K562 (cell line): ENCODE measurements at regions not wholly inside any gene's neighbourhood (a gene's known extent, or its start where the extent isn't known, plus 50 kb on each side); places are given as distances from the start of the nearest gene placed in this dataset.

Experiments used
- ATAC-seq: fragments of 200-7000 bp; cut with Tn5 transposase; 3 replicates; pipeline ENCODE4 v1.9.1; 2020; ENCODE audit warnings: moderate library complexity
- BruUV-seq: library from RNA; stranded (reverse); fragments of 400-500 nt; replicated peaks from 2 replicates; lab custom pipeline; 2021; lab: Mats Ljungman, UMichigan
- CTCF ChIA-PET: fragments of 300-600 bp; formaldehyde crosslinking; extraction: SDS; loops from one replicate; lab custom pipeline; 2021; ENCODE audit warnings: low intra/inter-chr PET ratio; lab: Yijun Ruan, JAX
- POLR2A ChIA-PET: fragments of 300-600, 350-650 bp; sonication (Branson Sonifier 250); formaldehyde crosslinking; extraction: SDS; loops from one replicate; lab custom pipeline; 2021; ENCODE audit warnings: antibody characterized with exemption, inconsistent platforms; lab: Yijun Ruan, JAX
- DNase-seq, 4 experiments: peaks; one replicate each; pipeline versions ENCODE4 v3.0.0 to v3.0.0-alpha.2; 2011 to 2018; ENCODE audit warnings: low spot score in 3 of 4, mixed read lengths in 3 of 4; ENCODE audit errors: extremely low read depth in 1 of 4
- FAIRE-seq: peaks from 2 replicates; lab custom pipeline; 2011; peaks lifted over from hg19 to GRCh38; lab: Jason Lieb, UNC
- H2AFZ ChIP-seq: 2 replicates; pipeline ENCODE4 v1.6.0; 2011; ENCODE audit warnings: low read depth, low read length, control low read depth, inconsistent platforms
- H3K27ac ChIP-seq: fragments of 200-600 bp; 3 replicates; pipeline ENCODE4 v1.8.0; 2011; ENCODE audit warnings: low read depth, mild to moderate bottlenecking, control low read depth, inconsistent platforms, low read length, moderate library complexity, mixed read lengths; ENCODE audit errors: extremely low read depth
- H3K27me3 ChIP-seq, 2 experiments: fragments of 300-600 bp in 1 of 2; 2 replicates in 1 of 2; 3 replicates in 1 of 2; pipeline versions ENCODE4 v1.6.0 to v1.8.0; 2011; ENCODE audit warnings: inconsistent platforms in 2 of 2, low read length in 2 of 2, mild to moderate bottlenecking in 1 of 2, mixed read lengths in 1 of 2, moderate library complexity in 1 of 2; ENCODE audit not compliant: control insufficient read depth in 2 of 2, insufficient read depth in 2 of 2
- H3K36me3 ChIP-seq: fragments of 300-600 bp; 3 replicates; pipeline ENCODE4 v1.8.0; 2011; ENCODE audit warnings: mild to moderate bottlenecking, low read length, inconsistent platforms; ENCODE audit not compliant: control insufficient read depth, insufficient read depth
- H3K4me1 ChIP-seq, 2 experiments: fragments of 200-600 bp in 1 of 2; replicated peaks in 1 of 2; 2 replicates in 1 of 2; 3 replicates in 1 of 2; pipeline versions ENCODE4 v1.5.1 to v1.8.0; 2011; ENCODE audit warnings: inconsistent platforms in 2 of 2, low read length in 2 of 2, mild to moderate bottlenecking in 1 of 2, mixed read lengths in 1 of 2, moderate library complexity in 1 of 2; ENCODE audit not compliant: control insufficient read depth in 2 of 2, insufficient read depth in 2 of 2
- H3K4me2 ChIP-seq: 2 replicates; pipeline ENCODE4 v1.6.1; 2011; ENCODE audit warnings: low read length, control low read depth, inconsistent platforms, mixed read lengths; ENCODE audit not compliant: insufficient read depth
- H3K4me3 ChIP-seq: fragments of 200-600 bp; sonication (generic), shearing (Covaris generic); 2 replicates; pipeline ENCODE4 v1.5.1; 2016; ENCODE audit warnings: control low read depth, inconsistent platforms
- H3K79me2 ChIP-seq: fragments of 200-600 bp; 3 replicates; pipeline ENCODE4 v1.8.0; 2011; ENCODE audit warnings: low read length, inconsistent platforms; ENCODE audit not compliant: control insufficient read depth, insufficient read depth
- H3K9ac ChIP-seq, 2 experiments: 2 replicates each; pipeline versions ENCODE4 v1.6.0 to v1.6.1; 2011; ENCODE audit warnings: low read depth in 2 of 2, low read length in 2 of 2, control low read depth in 1 of 2, inconsistent platforms in 1 of 2, mild to moderate bottlenecking in 1 of 2, mixed read lengths in 1 of 2; ENCODE audit not compliant: insufficient read depth in 1 of 2
- H3K9me1 ChIP-seq: one replicate; pipeline ENCODE4 v1.6.0; 2011; ENCODE audit warnings: inconsistent platforms, mild to moderate bottlenecking, low read length, moderate library complexity; ENCODE audit not compliant: control insufficient read depth, insufficient read depth
- H3K9me3 ChIP-seq: replicated peaks from 2 replicates; pipeline ENCODE4 v1.5.1; 2011; ENCODE audit warnings: low read depth, low read length, inconsistent platforms; ENCODE audit not compliant: control insufficient read depth, insufficient read depth
- H4K20me1 ChIP-seq: replicated peaks from 2 replicates; pipeline ENCODE4 v1.6.1; 2011; ENCODE audit warnings: low read length, inconsistent platforms, mixed read lengths; ENCODE audit not compliant: control insufficient read depth, insufficient read depth
- ARID3B ChIP-seq: fragments of 250-450 bp; sonication (Bioruptor Pico); IDR thresholded peaks from 2 replicates; pipeline ENCODE4 v1.4.0; 2020; ENCODE audit warnings: borderline replicate concordance
- CHCHD3 ChIP-seq: fragments of 250-450 bp; sonication (Bioruptor Pico); IDR thresholded peaks from 2 replicates; pipeline ENCODE4 v2.1.2; 2022; ENCODE audit warnings: mild to moderate bottlenecking
- CREB5 ChIP-seq: fragments of 250-450 bp; sonication (Bioruptor Pico); IDR thresholded peaks from 2 replicates; pipeline ENCODE4 v1.5.0; 2020; ENCODE audit warnings: mild to moderate bottlenecking
- LCOR ChIP-seq: sonication (generic); formaldehyde crosslinking; IDR thresholded peaks from 2 replicates; pipeline ENCODE4 v1.8.0; 2022; ENCODE audit warnings: mild to moderate bottlenecking, missing genetic modification reagents
- MCM3 ChIP-seq: fragments of 450-650 bp; IDR thresholded peaks from 2 replicates; pipeline ENCODE4 v1.6.1; 2016
- NKRF ChIP-seq: fragments of 450-650 bp; IDR thresholded peaks from 2 replicates; pipeline ENCODE4 v1.6.1; 2016; ENCODE audit warnings: borderline replicate concordance
- PCBP1 ChIP-seq: fragments of 200-400 bp; formaldehyde crosslinking; IDR thresholded peaks from 2 replicates; pipeline ENCODE4 v1.6.1; 2018; ENCODE audit warnings: mild to moderate bottlenecking, low read depth, low read length; ENCODE audit not compliant: poor library complexity, severe bottlenecking
- POLR2G ChIP-seq: fragments of 200-400 bp; formaldehyde crosslinking; IDR thresholded peaks from 2 replicates; pipeline ENCODE4 v1.6.1; 2017; ENCODE audit warnings: low read depth, mild to moderate bottlenecking, antibody characterized with exemption, low read length, moderate library complexity
- STAG1 ChIP-seq: sonication (generic); formaldehyde crosslinking; IDR thresholded peaks from 2 replicates; pipeline ENCODE4 v1.5.0; 2020; ENCODE audit warnings: missing genetic modification reagents, borderline replicate concordance
- TARDBP ChIP-seq: fragments of 450-650 bp; IDR thresholded peaks from 2 replicates; pipeline ENCODE4 v1.6.1; 2016
- TCFL5 ChIP-seq: fragments of 250-450 bp; sonication (Bioruptor Pico); conservative IDR thresholded peaks from 2 replicates; pipeline ENCODE4 v1.6.1; 2021; ENCODE audit warnings: mild to moderate bottlenecking, moderate library complexity, matching md5 sums
- ZNF518B ChIP-seq: fragments of 250-450 bp; sonication (Bioruptor Pico); IDR thresholded peaks from 2 replicates; pipeline ENCODE4 v1.5.0; 2021; ENCODE audit warnings: mild to moderate bottlenecking, moderate library complexity
- in situ Hi-C: fragments of 300-500 bp; cut with MboI; formaldehyde crosslinking; loops from 4 replicates; pipeline ENCODE4 v1.15.0; 2018; ENCODE audit warnings: inconsistent platforms, mixed read lengths
- intact Hi-C: fragments of 100-400 bp; cut with micrococcal nuclease; formaldehyde crosslinking; loops from 2 replicates; pipeline ENCODE4 v1.14.2; 2022

GRCh38 chr18:34492652-34493051 lies 217.4 kb upstream of the DTNA start:
- ChIA-PET POLR2A (no interaction called here), CTCF (no interaction called here)
- TF ChIP-seq NKRF (no peak), PCBP1 (no peak), ARID3B (no peak), MCM3 (no peak), TCFL5 (CRISPR knock-in tag) (no peak), CHCHD3 (CRISPR knock-in tag) (no peak), CREB5 (no peak), POLR2G (no peak), ZNF518B (no peak), LCOR (no peak), TARDBP (no peak), STAG1 (CRISPR knock-in tag) (no peak)
- Histone ChIP-seq H4K20me1 (no peaks in the 10 kb centered on the region), H3K9me1 (no peaks in the 10 kb centered on the region), H3K36me3 (no peaks in the 10 kb centered on the region), H3K4me1 (no peaks in the 10 kb centered on the region), H3K79me2 (no peaks in the 10 kb centered on the region), H3K27me3 (no peaks in the 10 kb centered on the region), H3K4me3 (no peak overlapping the region), H3K9me3 (no peaks in the 10 kb centered on the region), H3K9ac (no peak overlapping the region), H3K4me2 (no peak overlapping the region), H3K27ac (no peak overlapping the region), H2AFZ (no peak overlapping the region)
- in situ Hi-C loops (no loop called here), intact Hi-C loops (no loop called here)
- ATAC-seq (no peak), FAIRE-seq (no peak), DNase-seq (no peak)
- BruUV-seq, result no TSS peak
